ENCODE measurements at regions not wholly inside any gene's neighbourhood (a gene's known extent, or its start where the extent isn't known, plus 50 kb on each side); places are given as distances from the start of the nearest gene placed in this dataset.

DNA sequence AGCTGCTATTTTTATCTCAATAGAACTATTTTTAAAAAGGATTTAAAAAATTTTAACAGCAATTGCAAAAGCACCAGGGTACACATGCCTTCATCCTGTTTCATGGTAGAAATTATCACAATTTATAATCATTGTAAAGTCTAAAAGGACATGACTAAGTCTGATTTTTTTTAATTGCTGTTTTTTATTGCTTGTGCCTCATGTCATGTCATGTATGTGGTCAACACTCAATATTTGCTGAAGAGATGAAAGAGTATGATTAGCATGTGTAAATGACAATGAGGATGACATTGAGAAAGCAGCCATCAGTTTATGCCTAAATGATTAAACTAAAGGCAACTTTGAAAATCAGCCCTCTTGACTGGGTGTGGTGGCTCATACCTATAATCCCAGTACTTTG, 74.8 kb downstream of the GPR37 start (continued):
- TF ChIP-seq PURB (CRISPR knock-in tag; IDR thresholded peaks at IDR 0.05; ENCODE audit: low read depth): no peak
- TF ChIP-seq GTF2B (IDR thresholded peaks at IDR 0.05; ENCODE audit: extremely low read depth, insufficient read length): no peak
- no peak for TF ChIP-seq MLX (CRISPR knock-in tag; conservative IDR thresholded peaks at IDR 0.05)
- TF ChIP-seq KLF16 (IDR thresholded peaks at IDR 0.05): no peak
- TF ChIP-seq ETV5 (CRISPR knock-in tag; IDR thresholded peaks at IDR 0.05; ENCODE audit: low read depth): no peak

DNA sequence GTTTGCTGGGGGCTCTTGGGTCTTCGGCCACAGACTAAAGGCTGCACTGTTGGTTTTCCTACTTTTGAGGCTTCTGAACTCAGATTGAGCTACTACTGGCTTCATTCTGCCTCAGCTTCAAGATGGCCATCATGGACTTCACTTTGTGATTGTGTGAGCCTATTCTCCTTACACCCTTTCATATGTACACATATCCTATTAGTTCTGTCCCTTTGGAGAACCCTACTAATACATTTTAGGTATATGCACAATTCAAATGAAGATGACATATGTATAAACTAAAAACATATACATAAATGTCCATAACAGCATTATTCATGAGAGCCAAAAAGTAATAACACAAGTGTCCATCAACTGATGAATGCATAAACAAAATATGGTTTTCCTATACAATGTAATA, 75.7 kb downstream of the GPR37 start:
- Histone ChIP-seq H3K9me3 (replicated peaks; ENCODE audit: control insufficient read depth, insufficient read depth, low read depth, low read length) (no peaks in the 10 kb centered on the region), H3K9ac (ENCODE audit: insufficient read depth in 1 of 2, low read depth in 2 of 2, low read length in 2 of 2) (no peak overlapping the region), H3K4me3 (no peak overlapping the region), H2AFZ (ENCODE audit: low read depth, low read length) (no peak overlapping the region), H3K27ac (ENCODE audit: extremely low read depth, low read depth, low read length) (no peak overlapping the region), H3K4me1 (replicated peaks in 1 of 2; ENCODE audit: control insufficient read depth in 2 of 2, insufficient read depth in 2 of 2, low read length in 2 of 2) (no peaks in the 10 kb centered on the region), H3K9me1 (ENCODE audit: control insufficient read depth, insufficient read depth, low read length) (no peaks in the 10 kb centered on the region), H3K4me2 (ENCODE audit: insufficient read depth, low read length) (no peak overlapping the region), H3K36me3 (ENCODE audit: control insufficient read depth, insufficient read depth, low read length) (no peaks in the 10 kb centered on the region), H3K79me2 (ENCODE audit: control insufficient read depth, insufficient read depth, low read length) (no peaks in the 10 kb centered on the region), H3K27me3 (ENCODE audit: control insufficient read depth in 2 of 2, insufficient read depth in 2 of 2, low read length in 2 of 2) (no peaks in the 10 kb centered on the region), H4K20me1 (replicated peaks; ENCODE audit: control insufficient read depth, insufficient read depth, low read length) (no peaks in the 10 kb centered on the region)
- ATAC-seq (no peak), FAIRE-seq (no peak), DNase-seq (ENCODE audit: extremely low read depth in 1 of 4, low spot score in 3 of 4) (no peak)
- in situ Hi-C loops (cut with MboI): no loop called here
- BruUV-seq (replicated peaks): no TSS peak
- CTCF ChIA-PET (ENCODE audit: low intra/inter-chr PET ratio): no interaction called here
- POLR2A ChIA-PET: no interaction called here
- WGBS (ENCODE audit: insufficient coverage, low coverage, missing lambda C conversion rate): 0% methylated on average over 1 of the region's 1 CpG
- intact Hi-C loops (cut with micrococcal nuclease): loop anchor here (10.0 kb wide), 1 partner anchor 875 kb away; no protein-coding TSS in a partner anchor
- no peak for TF ChIP-seq ZKSCAN3 (CRISPR knock-in tag; IDR thresholded peaks at IDR 0.05)
- no peak for TF ChIP-seq SFPQ (IDR thresholded peaks at IDR 0.05; ENCODE audit: low read depth, low read length)
- no peak for TF ChIP-seq ZNF282 (CRISPR knock-in tag; IDR thresholded peaks at IDR 0.05)
- TF ChIP-seq HNRNPUL1 (IDR thresholded peaks at IDR 0.05; ENCODE audit: low read length): no peak
- no peak for TF ChIP-seq GABPB1 (CRISPR knock-in tag; IDR thresholded peaks at IDR 0.05)
- no peak for TF ChIP-seq RBM14 (IDR thresholded peaks at IDR 0.05; ENCODE audit: borderline replicate concordance, insufficient read depth, low read depth, low read length)
- TF ChIP-seq ESRRB (CRISPR knock-in tag; IDR thresholded peaks at IDR 0.05; ENCODE audit: borderline replicate concordance): no peak
- no peak for TF ChIP-seq POLR2H (tag; IDR thresholded peaks at IDR 0.05; ENCODE audit: low read depth)
- TF ChIP-seq MYC (IDR thresholded peaks at IDR 0.05; ENCODE audit: low read depth, low read length): no peak
- no peak for TF ChIP-seq MYC (CRISPR knock-in tag; IDR thresholded peaks at IDR 0.05; ENCODE audit: borderline replicate concordance, low read depth)
- no peak for TF ChIP-seq POLR2AphosphoS2 (IDR thresholded peaks at IDR 0.05; ENCODE audit: low read length)
- no peak for TF ChIP-seq CREB1 (IDR thresholded peaks at IDR 0.05)
- no peak for TF ChIP-seq CREB1 (CRISPR knock-in tag; IDR thresholded peaks at IDR 0.05)
- no peak for TF ChIP-seq RNF2 (IDR thresholded peaks at IDR 0.05)
- TF ChIP-seq SMAD2 (IDR thresholded peaks at IDR 0.05; ENCODE audit: low read depth, low read length): no peak
- TF ChIP-seq KDM1A (IDR thresholded peaks at IDR 0.05): no peak
- TF ChIP-seq XRCC5 (IDR thresholded peaks at IDR 0.05; ENCODE audit: low read depth, low read length): no peak

Data from K562 (cell line).